ENCODE measurements at regions not wholly inside any gene's neighbourhood (a gene's known extent, or its start where the extent isn't known, plus 50 kb on each side); places are given as distances from the start of the nearest gene placed in this dataset.
A peak's percentile ranks its signal among the peaks of the same experiment; 100 is the strongest.

- Histone ChIP-seq H3K4me1 (no peaks in the 10 kb centered on the region), H3K9me3 (peaks cover 0 to 6% (median 0%) of the 10 kb centered on the region in 11 donors), H3K4me3 (no peak overlapping the region), H3K27me3 (no peaks in the 10 kb centered on the region), H3K36me3 (no peaks in the 10 kb centered on the region), H3K27ac (no peak overlapping the region)
- ATAC-seq (no peak), DNase-seq (no peak)
- WGBS, 2 donors, result 86 to 92% methylated on average over 1 of the region's 1 CpG
- intact Hi-C loops (cut with DNase I), result no loop called here
- no peak for TF ChIP-seq CTCF (IDR thresholded peaks at IDR 0.05)
Observed at GRCh38 chr3:95798628-95799027, 1015.8 kb upstream of the EPHA6 start.

- no peak for ATAC-seq
- no peaks in the 10 kb centered on the region for H3K36me3 ChIP-seq
- intact Hi-C loops (cut with DNase I), result no loop called here
- no peak overlapping the region for H3K4me3 ChIP-seq
- no peak overlapping the region for H3K27ac ChIP-seq
- 93 to 100% methylated on average over 1 of the region's 1 CpG for WGBS, 2 donors
- no peaks in the 10 kb centered on the region for H3K4me1 ChIP-seq
- DNase-seq, result no peak
- H3K27me3 ChIP-seq, result no peaks in the 10 kb centered on the region
- no peaks in the 10 kb centered on the region for H3K9me3 ChIP-seq
- TF ChIP-seq CTCF (IDR thresholded peaks at IDR 0.05), result no peak
Observed at GRCh38 chr3:95810462-95810861, 1003.9 kb upstream of the EPHA6 start.

- DNase-seq, result no peak
- Histone ChIP-seq H3K27ac (no peak overlapping the region), H3K36me3 (no peaks in the 10 kb centered on the region), H3K4me3 (no peak overlapping the region), H3K4me1 (no peaks in the 10 kb centered on the region), H3K27me3 (no peaks in the 10 kb centered on the region), H3K9me3 (no peaks in the 10 kb centered on the region)
- TF ChIP-seq CTCF (IDR thresholded peaks at IDR 0.05), result no peak
- ATAC-seq, result no peak
- intact Hi-C loops (cut with DNase I), result no loop called here
- WGBS, 2 donors, result 65 to 88% methylated on average over 2 of the region's 2 CpGs
Observed at GRCh38 chr3:95813244-95813643, 1001.1 kb upstream of the EPHA6 start.

- Histone ChIP-seq H3K4me3 (no peak overlapping the region), H3K27me3 (no peaks in the 10 kb centered on the region), H3K27ac (no peak overlapping the region), H3K4me1 (no peaks in the 10 kb centered on the region), H3K36me3 (no peaks in the 10 kb centered on the region), H3K9me3 (no peaks in the 10 kb centered on the region)
- no peak for TF ChIP-seq CTCF (IDR thresholded peaks at IDR 0.05)
- DNase-seq (no peak), ATAC-seq (peak in 1 of 8 donors; percentile 41)
- intact Hi-C loops (cut with DNase I), result no loop called here
- WGBS, 2 donors, result 48 to 64% methylated on average over 1 of the region's 1 CpG
Observed at GRCh38 chr3:95815828-95816227, 998.6 kb upstream of the EPHA6 start.

GRCh38 chr3:95826419-95826818 lies 988.0 kb upstream of the EPHA6 start:
- ATAC-seq, result no peak
- whole genome bisulfite sequencing, 2 donors, result 60 to 64% methylated on average over 2 of the region's 2 CpGs
- Histone ChIP-seq H3K4me3 (no peak overlapping the region), H3K36me3 (no peaks in the 10 kb centered on the region), H3K27ac (no peak overlapping the region), H3K4me1 (no peaks in the 10 kb centered on the region), H3K27me3 (no peaks in the 10 kb centered on the region), H3K9me3 (peaks cover 0 to 13% (median 0%) of the 10 kb centered on the region in 11 donors)
- TF ChIP-seq CTCF (IDR thresholded peaks at IDR 0.05), result no peak
- intact Hi-C loops (cut with DNase I), result no loop called here
- no peak for DNase-seq

All from heart right ventricle (tissue), 16 donors.